ENCODE measurements at regions not wholly inside any gene's neighbourhood (a gene's known extent, or its start where the extent isn't known, plus 50 kb on each side); places are given as distances from the start of the nearest gene placed in this dataset.

GRCh38 chr14:104321088-104321801 is 182.9 kb downstream of the KIF26A start:
- Histone ChIP-seq H3K9me3 (ENCODE audit: control insufficient read depth, insufficient read depth, low read depth, low read length) (no peaks in the 10 kb centered on the region), H3K27ac (ENCODE audit: extremely low read depth, low read depth, low read length) (no peak overlapping the region), H3K36me3 (ENCODE audit: control insufficient read depth in 2 of 2, insufficient read depth in 1 of 2, low read length in 2 of 2) (no peaks in the 10 kb centered on the region), H3K4me1 (ENCODE audit: control insufficient read depth, insufficient read depth, low read length) (no peaks in the 10 kb centered on the region), H3K4me3 (ENCODE audit: low read depth, low read length) (no peak overlapping the region)
- ChIA-PET POLR2A (no interaction called here), CTCF (no interaction called here)
- TF ChIP-seq CTCF (tag by site-specific recombination; IDR thresholded peaks at IDR 0.05) (no peak), HIC1 (tag by site-specific recombination; IDR thresholded peaks at IDR 0.05) (no peak)

- TF ChIP-seq ZNF184 (tag by site-specific recombination; IDR thresholded peaks at IDR 0.05) (no peak), CTCF (tag by site-specific recombination; IDR thresholded peaks at IDR 0.05) (no peak), OVOL3 (tag by site-specific recombination; IDR thresholded peaks at IDR 0.05) (no peak)
- no peaks in the 10 kb centered on the region for H3K4me1 ChIP-seq (ENCODE audit: control insufficient read depth, insufficient read depth, low read length)
- H3K9me3 ChIP-seq (ENCODE audit: control insufficient read depth, insufficient read depth, low read depth, low read length): no peaks in the 10 kb centered on the region
- H3K4me3 ChIP-seq (ENCODE audit: low read depth, low read length): no peak overlapping the region
- H3K36me3 ChIP-seq (ENCODE audit: control insufficient read depth in 2 of 2, insufficient read depth in 1 of 2, low read length in 2 of 2): no peaks in the 10 kb centered on the region
- no peak overlapping the region for H3K27ac ChIP-seq (ENCODE audit: extremely low read depth, low read depth, low read length)
- POLR2A ChIA-PET: no interaction called here
- CTCF ChIA-PET: no interaction called here
Measured at GRCh38 chr14:104321802-104322130, 183.4 kb downstream of the KIF26A start.

GRCh38 chr14:104322531-104323366 is 184.4 kb downstream of the KIF26A start:
- H3K9me3 ChIP-seq (ENCODE audit: control insufficient read depth, insufficient read depth, low read depth, low read length): no peaks in the 10 kb centered on the region
- H3K4me3 ChIP-seq (ENCODE audit: low read depth, low read length): no peak overlapping the region
- CTCF ChIA-PET: no interaction called here
- POLR2A ChIA-PET: no interaction called here
- no peaks in the 10 kb centered on the region for H3K36me3 ChIP-seq (ENCODE audit: control insufficient read depth in 2 of 2, insufficient read depth in 1 of 2, low read length in 2 of 2)
- H3K27ac ChIP-seq (ENCODE audit: extremely low read depth, low read depth, low read length): no peak overlapping the region
- H3K4me1 ChIP-seq (ENCODE audit: control insufficient read depth, insufficient read depth, low read length): no peaks in the 10 kb centered on the region
- TF ChIP-seq ZNF488 (tag by site-specific recombination; IDR thresholded peaks at IDR 0.05) (peak; percentile 67; the same call in 1 of the 2 replicates), ZBTB17 (tag by site-specific recombination; IDR thresholded peaks at IDR 0.05) (peak; percentile 48), ZBTB44 (tag by site-specific recombination; IDR thresholded peaks at IDR 0.05) (no peak), SP7 (tag by site-specific recombination; IDR thresholded peaks at IDR 0.05) (0 out of 2 replicates have a peak, but pooled peaks have one; percentile 36), WT1 (tag by site-specific recombination; IDR thresholded peaks at IDR 0.05) (0 out of 2 replicates have a peak, but pooled peaks have one; percentile 48), ZNF555 (tag by site-specific recombination; conservative IDR thresholded peaks at IDR 0.05) (no peak), ZNF423 (tag by site-specific recombination; IDR thresholded peaks at IDR 0.05) (no peak), ZBTB20 (tag by site-specific recombination; IDR thresholded peaks at IDR 0.05) (0 out of 2 replicates have a peak, but pooled peaks have one; percentile 14), ZNF692 (tag by site-specific recombination; IDR thresholded peaks at IDR 0.05) (peak; percentile 44; the same call in 1 of the 2 replicates), ZBTB8A (tag by site-specific recombination; IDR thresholded peaks at IDR 0.05) (0 out of 2 replicates have a peak, but pooled peaks have one; percentile 13), MEIS1 (CRISPR knock-in tag; IDR thresholded peaks at IDR 0.05; ENCODE audit: borderline replicate concordance) (no peak), KLF1 (tag by site-specific recombination; IDR thresholded peaks at IDR 0.05) (peak; percentile 37), ZNF202 (tag by site-specific recombination; IDR thresholded peaks at IDR 0.05; ENCODE audit: borderline replicate concordance) (no peak), ZIC2 (tag by site-specific recombination; IDR thresholded peaks at IDR 0.05) (peak; percentile 77)

All from HEK293 (cell line).